ENCODE measurements at regions not wholly inside any gene's neighbourhood (a gene's known extent, or its start where the extent isn't known, plus 50 kb on each side); places are given as distances from the start of the nearest gene placed in this dataset.
A peak's percentile ranks its signal among the peaks of the same experiment; 100 is the strongest.

- Histone ChIP-seq H3F3A (ENCODE audit: low read depth) (peaks cover 17% of the 10 kb centered on the region), H3K9me3 (ENCODE audit: low read depth) (no peaks in the 10 kb centered on the region), H3K27ac (no peak overlapping the region), H3K27me3 (no peaks in the 10 kb centered on the region), H3K4me3 (no peak overlapping the region), H3K36me3 (no peaks in the 10 kb centered on the region), H3K4me1 (peaks cover 18% of the 10 kb centered on the region), H3K9ac (no peak overlapping the region), H4K20me1 (ENCODE audit: low read depth) (no peaks in the 10 kb centered on the region), H3K4me2 (peak overlapping the region; percentile 29), H3K79me2 (ENCODE audit: low read depth) (no peaks in the 10 kb centered on the region), H2AFZ (replicated peaks) (no peak overlapping the region)
- peak overlapping the region; percentile 19 for H3K27ac Mint-ChIP-seq
- H3K36me3 Mint-ChIP-seq: no peaks in the 10 kb centered on the region
- H3K27me3 Mint-ChIP-seq (ENCODE audit: insufficient read depth, low read depth): peaks cover 3% of the 10 kb centered on the region
- no peak overlapping the region for H3K4me3 Mint-ChIP-seq
- peaks cover 14% of the 10 kb centered on the region for H3K9me3 Mint-ChIP-seq
- no peak for DNase-seq (ENCODE audit: low spot score)
- TF ChIP-seq, protein P1, sequence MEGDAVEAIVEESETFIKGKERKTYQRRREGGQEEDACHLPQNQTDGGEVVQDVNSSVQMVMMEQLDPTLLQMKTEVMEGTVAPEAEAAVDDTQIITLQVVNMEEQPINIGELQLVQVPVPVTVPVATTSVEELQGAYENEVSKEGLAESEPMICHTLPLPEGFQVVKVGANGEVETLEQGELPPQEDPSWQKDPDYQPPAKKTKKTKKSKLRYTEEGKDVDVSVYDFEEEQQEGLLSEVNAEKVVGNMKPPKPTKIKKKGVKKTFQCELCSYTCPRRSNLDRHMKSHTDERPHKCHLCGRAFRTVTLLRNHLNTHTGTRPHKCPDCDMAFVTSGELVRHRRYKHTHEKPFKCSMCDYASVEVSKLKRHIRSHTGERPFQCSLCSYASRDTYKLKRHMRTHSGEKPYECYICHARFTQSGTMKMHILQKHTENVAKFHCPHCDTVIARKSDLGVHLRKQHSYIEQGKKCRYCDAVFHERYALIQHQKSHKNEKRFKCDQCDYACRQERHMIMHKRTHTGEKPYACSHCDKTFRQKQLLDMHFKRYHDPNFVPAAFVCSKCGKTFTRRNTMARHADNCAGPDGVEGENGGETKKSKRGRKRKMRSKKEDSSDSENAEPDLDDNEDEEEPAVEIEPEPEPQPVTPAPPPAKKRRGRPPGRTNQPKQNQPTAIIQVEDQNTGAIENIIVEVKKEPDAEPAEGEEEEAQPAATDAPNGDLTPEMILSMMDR (IDR thresholded peaks at IDR 0.05): no peak
- TF ChIP-seq EZH2phosphoT487 (IDR thresholded peaks at IDR 0.05): no peak
- H3K4me1 Mint-ChIP-seq: peaks cover 24% of the 10 kb centered on the region
Measured at GRCh38 chr5:42360056-42360455, 63.2 kb upstream of the GHR start.

GRCh38 chr5:42360616-42361314, 62.5 kb upstream of the GHR start:
- no peak overlapping the region for H3K4me3 Mint-ChIP-seq
- Histone ChIP-seq H3K36me3 (no peaks in the 10 kb centered on the region), H3F3A (ENCODE audit: low read depth) (peaks cover 17% of the 10 kb centered on the region), H3K4me3 (no peak overlapping the region), H3K4me1 (peaks cover 18% of the 10 kb centered on the region), H3K79me2 (ENCODE audit: low read depth) (no peaks in the 10 kb centered on the region), H3K4me2 (peak overlapping the region; percentile 29), H3K9ac (no peak overlapping the region), H3K27me3 (no peaks in the 10 kb centered on the region), H3K9me3 (ENCODE audit: low read depth) (no peaks in the 10 kb centered on the region), H3K27ac (no peak overlapping the region), H2AFZ (replicated peaks) (no peak overlapping the region), H4K20me1 (ENCODE audit: low read depth) (no peaks in the 10 kb centered on the region)
- H3K9me3 Mint-ChIP-seq: peaks cover 14% of the 10 kb centered on the region
- H3K27ac Mint-ChIP-seq: peak overlapping the region; percentile 61
- H3K4me1 Mint-ChIP-seq: peaks cover 24% of the 10 kb centered on the region
- DNase-seq (ENCODE audit: low spot score): peak; percentile 25
- peaks cover 3% of the 10 kb centered on the region for H3K27me3 Mint-ChIP-seq (ENCODE audit: insufficient read depth, low read depth)
- TF ChIP-seq, protein P1 (IDR thresholded peaks at IDR 0.05): no peak
- TF ChIP-seq EZH2phosphoT487 (IDR thresholded peaks at IDR 0.05): no peak
- no peak for TF ChIP-seq EZH2 (IDR thresholded peaks at IDR 0.05)
- no peaks in the 10 kb centered on the region for H3K36me3 Mint-ChIP-seq

GRCh38 chr5:42361315-42361688, 61.9 kb upstream of the GHR start:
- Histone ChIP-seq H3K4me1 (peaks cover 18% of the 10 kb centered on the region), H3K9me3 (ENCODE audit: low read depth) (no peaks in the 10 kb centered on the region), H2AFZ (replicated peaks) (no peak overlapping the region), H3K27me3 (no peaks in the 10 kb centered on the region), H3K79me2 (ENCODE audit: low read depth) (no peaks in the 10 kb centered on the region), H3K27ac (no peak overlapping the region), H3F3A (ENCODE audit: low read depth) (peaks cover 17% of the 10 kb centered on the region), H3K4me2 (no peak overlapping the region), H4K20me1 (ENCODE audit: low read depth) (no peaks in the 10 kb centered on the region), H3K9ac (no peak overlapping the region), H3K4me3 (no peak overlapping the region), H3K36me3 (no peaks in the 10 kb centered on the region)
- Mint-ChIP-seq H3K36me3 (no peaks in the 10 kb centered on the region), H3K27ac (peak overlapping the region; percentile 61), H3K9me3 (peaks cover 14% of the 10 kb centered on the region), H3K4me3 (no peak overlapping the region), H3K27me3 (ENCODE audit: insufficient read depth, low read depth) (peaks cover 3% of the 10 kb centered on the region), H3K4me1 (peaks cover 24% of the 10 kb centered on the region)
- TF ChIP-seq, protein P1 (IDR thresholded peaks at IDR 0.05): no peak
- no peak for TF ChIP-seq EZH2 (IDR thresholded peaks at IDR 0.05)
- no peak for TF ChIP-seq EZH2phosphoT487 (IDR thresholded peaks at IDR 0.05)
- DNase-seq (ENCODE audit: low spot score): no peak
